Neuron (in vitro differentiated cells): ENCODE measurements at regions not wholly inside any gene's neighbourhood (a gene's known extent, or its start where the extent isn't known, plus 50 kb on each side); places are given as distances from the start of the nearest gene placed in this dataset.

ENCODE experiments used
- H2AFZ ChIP-seq: one replicate; pipeline ENCODE4 v1.6.1; 2013; ENCODE audit warnings: low read depth, mild to moderate bottlenecking, inconsistent platforms, low read length, moderate library complexity
- H3K27me3 ChIP-seq: one replicate; pipeline ENCODE4 v1.6.1; 2013; ENCODE audit warnings: low read length; ENCODE audit not compliant: insufficient read depth
- H3K36me3 ChIP-seq: one replicate; pipeline ENCODE4 v1.6.1; 2013; ENCODE audit warnings: low read length; ENCODE audit not compliant: insufficient read depth
- H3K4me1 ChIP-seq: one replicate; pipeline ENCODE4 v1.6.1; 2013; ENCODE audit warnings: low read length; ENCODE audit not compliant: insufficient read depth
- H3K4me3 ChIP-seq: 2 replicates; pipeline ENCODE4 v1.5.1; 2013; ENCODE audit warnings: mild to moderate bottlenecking, low read length, moderate library complexity
- H3K9me3 ChIP-seq: one replicate; pipeline ENCODE4 v1.6.1; 2013; ENCODE audit warnings: low read length

DNA sequence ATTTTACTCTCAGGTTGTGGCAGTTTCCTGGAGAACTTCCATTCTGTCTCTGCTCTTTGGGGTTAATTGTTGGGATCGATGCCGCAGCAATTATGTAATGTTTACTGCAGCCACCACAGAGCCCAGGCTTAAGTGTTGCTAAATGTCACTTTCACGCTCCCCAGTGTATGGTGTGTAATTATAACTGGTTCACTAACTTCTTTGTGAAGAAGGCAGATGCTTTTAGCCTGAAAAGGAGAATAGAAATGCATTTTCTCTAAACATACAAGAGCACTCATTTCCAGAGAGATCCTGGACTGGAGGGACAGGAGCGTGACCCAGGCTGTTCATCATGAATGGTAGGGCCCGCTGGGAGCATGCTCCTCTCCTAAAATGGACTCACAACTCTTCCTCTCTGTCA lies 132.2 kb upstream of the PLET1 start:
- Histone ChIP-seq H3K4me3 (no peak overlapping the region), H2AFZ (peak overlapping the region; percentile 4), H3K27me3 (peaks cover 4% of the 10 kb centered on the region), H3K36me3 (no peaks in the 10 kb centered on the region), H3K9me3 (no peaks in the 10 kb centered on the region), H3K4me1 (peaks cover 15% of the 10 kb centered on the region)

DNA sequence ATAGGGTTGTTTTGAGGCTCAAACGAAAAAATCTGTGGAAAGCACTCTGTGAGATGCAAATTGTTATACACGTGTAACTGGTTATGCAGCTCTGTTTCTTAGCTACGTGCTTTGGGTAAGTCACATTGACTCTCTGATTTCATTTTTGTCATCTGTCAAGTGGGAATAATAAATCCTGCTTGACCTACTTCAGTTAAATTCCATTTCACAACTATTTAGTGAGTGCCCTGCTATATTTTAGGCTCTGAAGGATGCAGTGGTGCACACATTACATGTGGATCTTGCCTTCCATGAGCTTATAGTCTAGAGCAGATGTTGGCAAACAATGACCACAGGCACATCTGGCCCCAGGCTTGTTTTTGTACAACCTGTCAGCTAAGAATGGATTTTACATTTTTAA lies 133.6 kb upstream of the PLET1 start:
- Histone ChIP-seq H3K27me3 (peaks cover 4% of the 10 kb centered on the region), H2AFZ (no peak overlapping the region), H3K9me3 (no peaks in the 10 kb centered on the region), H3K36me3 (no peaks in the 10 kb centered on the region), H3K4me3 (no peak overlapping the region), H3K4me1 (peaks cover 21% of the 10 kb centered on the region)

DNA sequence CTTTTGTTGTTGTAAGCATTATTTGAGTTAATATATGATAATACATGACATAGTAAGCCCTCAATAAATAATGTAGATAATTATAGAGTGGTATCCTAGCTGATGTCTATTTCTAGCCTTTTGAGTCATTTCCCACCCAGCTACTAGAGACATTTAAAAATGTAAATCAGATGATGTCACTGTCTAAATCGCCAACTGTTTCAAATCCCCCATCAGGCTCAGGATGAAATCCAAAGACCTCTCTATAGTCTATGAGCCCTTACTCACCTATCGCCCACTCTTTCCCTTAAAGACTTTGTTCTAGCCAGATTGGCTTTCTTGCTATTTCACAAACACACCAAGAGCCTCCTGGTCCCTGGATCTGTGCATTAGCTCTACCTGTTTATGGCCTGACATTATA lies 135.4 kb upstream of the PLET1 start:
- no peaks in the 10 kb centered on the region for H3K36me3 ChIP-seq
- peaks cover 4% of the 10 kb centered on the region for H3K27me3 ChIP-seq
- H3K4me1 ChIP-seq: peaks cover 33% of the 10 kb centered on the region
- H2AFZ ChIP-seq: no peak overlapping the region
- H3K9me3 ChIP-seq: no peaks in the 10 kb centered on the region
- H3K4me3 ChIP-seq: no peak overlapping the region

DNA sequence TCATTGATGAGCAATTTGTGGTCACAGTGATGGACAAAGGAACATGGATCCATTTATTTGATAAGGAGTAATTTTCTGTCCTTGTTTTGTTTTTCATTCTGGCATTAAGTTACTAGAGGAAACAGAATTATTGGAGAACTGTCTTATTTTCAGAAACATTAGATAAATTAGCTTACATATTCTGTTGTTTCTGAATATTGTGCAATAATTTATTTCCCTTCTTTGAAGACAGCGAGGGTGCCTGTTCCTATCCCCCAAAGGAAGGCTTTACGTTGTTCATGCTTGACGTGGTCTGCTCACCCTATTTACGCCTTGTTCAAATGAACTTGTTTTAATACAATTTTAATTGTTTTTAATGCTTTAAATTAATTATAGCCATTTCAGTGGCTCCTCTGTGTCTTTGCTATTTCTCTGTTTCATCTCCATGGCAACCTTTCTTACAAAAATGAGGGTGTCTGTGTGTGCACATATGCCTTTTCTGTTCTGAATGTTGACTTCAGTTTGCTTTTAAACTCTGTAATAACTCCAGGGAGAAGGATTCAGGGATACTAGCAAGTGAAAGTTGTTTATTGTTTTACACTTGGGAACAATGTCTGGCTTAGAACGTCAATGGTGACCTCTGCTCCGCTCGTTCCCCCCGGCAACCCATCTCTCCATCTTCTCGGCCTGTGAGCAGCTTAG lies 138.3 kb upstream of the PLET1 start:
- Histone ChIP-seq H2AFZ (no peak overlapping the region), H3K9me3 (no peaks in the 10 kb centered on the region), H3K36me3 (no peaks in the 10 kb centered on the region), H3K4me1 (peaks cover 18% of the 10 kb centered on the region), H3K4me3 (no peak overlapping the region), H3K27me3 (no peaks in the 10 kb centered on the region)

DNA sequence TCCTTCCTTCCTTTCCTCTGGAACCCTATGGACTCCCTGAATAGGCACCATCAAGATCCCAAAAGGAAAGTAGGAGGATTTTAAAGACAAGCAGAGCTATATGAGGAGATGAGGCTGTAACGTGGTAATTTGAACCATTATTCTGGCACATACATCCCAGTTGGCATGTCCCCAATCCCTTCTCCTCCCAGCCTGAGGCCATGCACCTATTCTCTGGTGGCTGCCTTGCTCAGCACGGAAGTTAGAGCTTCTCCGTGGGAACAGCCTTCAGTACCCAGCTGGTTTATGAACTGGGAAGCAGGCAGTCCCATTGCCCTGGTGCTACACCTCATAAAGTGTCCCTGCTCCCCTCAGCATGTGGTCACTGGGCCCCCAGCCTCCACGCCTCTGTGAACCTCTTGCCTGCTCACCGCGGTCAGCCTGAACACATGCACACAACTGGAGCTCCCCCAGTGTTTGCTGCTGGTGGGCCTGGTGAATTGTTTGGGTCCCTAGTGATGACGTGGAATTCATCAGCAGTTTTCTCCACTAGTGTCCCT lies 139.9 kb upstream of the PLET1 start:
- Histone ChIP-seq H2AFZ (no peak overlapping the region), H3K27me3 (no peaks in the 10 kb centered on the region), H3K4me3 (no peak overlapping the region), H3K9me3 (no peaks in the 10 kb centered on the region), H3K36me3 (no peaks in the 10 kb centered on the region), H3K4me1 (peaks cover 18% of the 10 kb centered on the region)

DNA sequence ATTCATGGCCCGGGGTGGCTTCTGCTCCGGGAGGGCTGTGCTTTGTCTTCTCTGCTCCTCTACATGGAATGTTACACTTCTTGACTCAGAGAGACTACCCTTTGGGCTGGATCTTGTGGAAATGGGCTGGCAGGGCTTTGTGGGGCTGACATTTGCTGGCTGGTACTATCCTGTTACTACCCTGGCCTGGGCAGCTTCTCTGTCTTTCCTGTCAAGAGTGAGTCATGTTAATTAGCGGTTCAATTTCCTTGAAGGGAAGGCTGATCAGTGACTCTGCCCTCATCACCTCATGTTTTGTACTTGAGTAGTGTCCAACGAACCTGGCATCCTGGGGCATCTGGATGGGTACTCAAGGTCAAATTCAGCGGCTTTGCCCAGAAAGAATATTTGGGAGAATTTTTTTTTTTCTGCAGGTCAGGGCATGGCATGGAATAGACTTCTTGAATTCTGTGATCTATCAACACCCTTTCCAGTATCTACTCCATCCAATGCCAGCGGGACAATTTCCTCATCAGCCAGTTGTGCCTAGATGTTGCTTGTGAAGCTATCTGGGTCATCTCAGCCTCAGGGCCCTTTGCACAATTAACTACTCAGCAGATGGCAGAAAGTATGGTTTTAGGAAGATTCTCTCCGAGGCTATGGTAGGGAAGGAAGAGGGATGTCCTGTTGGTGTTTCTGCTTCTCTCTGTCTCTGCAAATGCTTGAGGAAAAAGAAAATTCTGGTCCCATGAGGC lies 140.5 kb upstream of the PLET1 start:
- no peaks in the 10 kb centered on the region for H3K9me3 ChIP-seq
- peaks cover 18% of the 10 kb centered on the region for H3K4me1 ChIP-seq
- H3K36me3 ChIP-seq: no peaks in the 10 kb centered on the region

DNA sequence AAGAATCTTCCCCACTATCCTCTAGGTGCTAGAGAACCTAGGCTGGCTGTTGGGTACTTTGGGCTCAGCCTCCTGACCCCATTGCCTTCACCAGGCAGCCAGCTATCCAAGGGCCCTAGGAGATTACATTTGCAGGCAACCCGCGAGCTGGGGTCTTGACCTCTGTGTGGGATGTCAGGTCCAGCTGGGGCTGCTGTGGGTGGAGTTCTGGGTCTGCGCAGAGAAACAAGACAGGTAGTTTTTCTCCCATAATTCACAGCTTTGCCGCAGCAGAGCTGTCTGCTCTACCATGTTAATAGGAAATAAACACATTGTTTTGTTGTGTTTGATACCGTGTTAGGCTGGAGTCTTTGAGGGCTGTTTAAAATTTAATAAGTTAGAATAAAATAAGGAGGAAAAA lies 142.8 kb upstream of the PLET1 start:
- H3K9me3 ChIP-seq: no peaks in the 10 kb centered on the region
- H3K4me1 ChIP-seq: peaks cover 18% of the 10 kb centered on the region
- no peaks in the 10 kb centered on the region for H3K36me3 ChIP-seq

More for the DNA sequence above, 140.5 kb upstream of the PLET1 start:
- Histone ChIP-seq H3K4me3 (no peak overlapping the region), H3K27me3 (peaks cover 5% of the 10 kb centered on the region), H2AFZ (no peak overlapping the region)

DNA sequence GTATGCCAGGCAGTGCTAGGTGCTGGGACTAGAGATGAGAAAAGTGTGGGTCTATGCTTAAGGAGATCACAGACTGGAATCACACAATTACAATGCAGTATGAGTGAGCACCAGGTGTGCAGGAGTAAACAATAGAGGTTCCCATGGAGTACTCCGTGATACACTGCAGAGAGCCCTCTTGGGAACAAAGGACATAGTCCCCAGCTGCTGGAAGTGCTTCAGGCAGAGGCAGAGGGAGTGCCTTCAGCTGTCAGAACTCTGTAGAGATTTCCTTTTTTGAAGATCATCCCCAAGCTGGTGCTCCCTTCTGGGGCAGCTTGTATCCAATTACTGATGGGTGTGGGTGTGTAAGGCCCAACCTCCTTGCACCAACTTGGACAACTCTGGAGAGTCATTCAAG lies 143.5 kb upstream of the PLET1 start:
- H3K27me3 ChIP-seq: peaks cover 5% of the 10 kb centered on the region
- H3K9me3 ChIP-seq: no peaks in the 10 kb centered on the region
- H3K4me1 ChIP-seq: peaks cover 14% of the 10 kb centered on the region

More for the DNA sequence above, 142.8 kb upstream of the PLET1 start:
- Histone ChIP-seq H3K27me3 (peaks cover 5% of the 10 kb centered on the region), H2AFZ (no peak overlapping the region), H3K4me3 (no peak overlapping the region)

DNA sequence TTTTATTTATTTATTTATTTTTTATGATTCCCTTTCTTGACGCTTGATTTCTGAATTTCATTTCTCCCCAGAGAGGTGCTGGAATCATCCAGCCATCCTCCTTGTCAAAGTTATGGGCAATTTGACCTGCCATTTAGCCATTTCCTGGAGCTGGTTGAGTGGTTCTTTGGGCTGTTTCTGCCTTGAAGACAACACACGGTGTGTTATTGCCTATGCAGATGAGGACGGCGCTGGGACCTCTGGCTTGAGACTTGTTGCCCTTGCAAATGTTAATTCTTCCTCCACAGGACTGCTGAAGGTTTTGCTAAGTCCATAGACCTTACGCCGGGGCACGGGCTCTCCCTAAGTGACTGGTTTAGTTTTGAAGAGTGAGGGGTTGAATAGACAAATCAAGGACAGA lies 147.9 kb upstream of the PLET1 start:
- H3K36me3 ChIP-seq: no peaks in the 10 kb centered on the region
- H3K4me3 ChIP-seq: no peak overlapping the region
- H3K27me3 ChIP-seq: peaks cover 5% of the 10 kb centered on the region
- H2AFZ ChIP-seq: no peak overlapping the region
- H3K9me3 ChIP-seq: no peaks in the 10 kb centered on the region
- H3K4me1 ChIP-seq: no peaks in the 10 kb centered on the region

More for the DNA sequence above, 143.5 kb upstream of the PLET1 start:
- H2AFZ ChIP-seq: no peak overlapping the region
- no peak overlapping the region for H3K4me3 ChIP-seq
- no peaks in the 10 kb centered on the region for H3K36me3 ChIP-seq

DNA sequence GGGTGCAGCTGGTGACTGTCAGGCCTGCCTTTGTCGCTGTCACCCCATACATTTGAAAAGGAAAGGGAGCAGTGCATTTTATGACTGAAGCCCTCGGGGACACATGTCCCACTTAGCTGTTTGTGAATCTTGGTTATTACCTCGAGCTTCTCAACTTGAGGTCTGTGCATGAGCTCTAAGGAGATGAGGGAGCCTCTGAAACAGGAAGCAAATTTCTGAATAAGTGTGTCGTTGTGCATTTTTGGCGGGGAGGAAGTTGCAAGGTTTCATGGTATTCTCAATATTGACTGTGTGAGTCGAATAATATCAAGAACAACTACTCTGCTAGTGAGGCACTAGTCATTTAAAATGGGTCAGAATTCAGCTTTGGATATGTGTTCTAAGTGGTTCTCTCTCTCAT lies 149.7 kb upstream of the PLET1 start:
- Histone ChIP-seq H2AFZ (no peak overlapping the region), H3K27me3 (peaks cover 5% of the 10 kb centered on the region), H3K4me3 (no peak overlapping the region), H3K36me3 (no peaks in the 10 kb centered on the region), H3K9me3 (no peaks in the 10 kb centered on the region), H3K4me1 (no peaks in the 10 kb centered on the region)

DNA sequence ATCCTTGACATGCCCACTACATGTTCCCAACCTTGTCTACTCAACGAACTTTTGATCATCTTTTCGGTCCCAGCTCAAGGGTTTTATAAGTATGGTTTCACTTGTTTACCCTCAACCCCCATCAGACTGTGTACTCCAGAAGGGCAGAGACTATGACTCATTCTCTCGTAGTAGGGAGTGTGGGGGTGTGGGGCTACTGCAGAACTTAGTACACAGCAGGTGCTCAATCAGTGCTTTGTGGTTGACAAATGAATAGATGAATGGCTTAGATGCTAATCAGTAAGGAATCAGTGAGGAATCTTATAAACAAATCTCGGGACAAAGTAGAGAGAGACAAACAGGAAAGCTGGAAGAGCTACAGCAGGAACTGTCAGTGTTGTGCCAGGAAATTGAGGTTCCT lies 151.7 kb upstream of the PLET1 start:
- Histone ChIP-seq H3K36me3 (no peaks in the 10 kb centered on the region), H3K4me1 (no peaks in the 10 kb centered on the region), H2AFZ (no peak overlapping the region), H3K27me3 (no peaks in the 10 kb centered on the region), H3K9me3 (no peaks in the 10 kb centered on the region), H3K4me3 (no peak overlapping the region)

DNA sequence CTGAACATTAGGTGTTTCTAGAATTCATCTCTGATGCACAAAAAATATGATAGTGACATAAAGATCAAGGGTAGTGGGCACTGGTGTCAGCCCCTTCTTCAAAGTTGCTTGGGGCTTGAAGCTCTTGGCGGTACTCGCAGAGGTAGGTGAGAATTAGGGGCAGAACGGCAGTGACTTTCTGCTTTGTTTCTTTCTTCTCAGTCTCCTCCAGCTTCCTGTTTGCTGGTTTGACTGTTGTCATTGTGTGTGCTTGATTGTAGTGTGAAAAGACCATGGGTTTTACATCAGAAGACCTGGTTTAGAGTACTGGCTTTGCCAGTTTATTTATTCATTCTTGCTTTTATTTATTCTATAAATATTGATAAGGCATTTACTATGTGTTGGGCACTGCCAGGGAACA lies 156.7 kb upstream of the PLET1 start:
- no peak overlapping the region for H2AFZ ChIP-seq
- H3K9me3 ChIP-seq: no peaks in the 10 kb centered on the region
- H3K4me3 ChIP-seq: no peak overlapping the region
- no peaks in the 10 kb centered on the region for H3K4me1 ChIP-seq
- no peaks in the 10 kb centered on the region for H3K36me3 ChIP-seq
- no peaks in the 10 kb centered on the region for H3K27me3 ChIP-seq

DNA sequence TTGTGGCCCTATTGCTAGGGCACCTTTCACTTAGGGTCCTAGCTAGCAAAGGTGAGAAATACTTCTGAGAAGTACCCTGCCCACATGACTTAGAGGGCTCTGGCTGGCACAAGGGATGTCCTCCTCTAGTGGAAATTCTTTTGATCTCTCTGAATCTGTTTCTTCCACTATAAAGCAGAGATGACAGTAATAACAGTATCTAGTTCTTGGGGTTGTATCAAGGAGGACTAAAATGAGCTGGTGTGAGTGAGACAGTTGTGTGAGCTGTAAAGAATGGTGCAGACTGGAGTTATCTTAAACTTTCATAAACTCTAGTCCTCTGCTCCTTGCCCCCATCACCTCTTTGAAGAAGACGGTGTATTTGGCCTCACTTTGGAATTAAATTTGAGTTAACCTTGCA lies 157.8 kb upstream of the PLET1 start:
- Histone ChIP-seq H2AFZ (no peak overlapping the region), H3K9me3 (no peaks in the 10 kb centered on the region), H3K27me3 (no peaks in the 10 kb centered on the region), H3K4me1 (no peaks in the 10 kb centered on the region), H3K4me3 (no peak overlapping the region), H3K36me3 (no peaks in the 10 kb centered on the region)
